ENCODE measurements at regions not wholly inside any gene's neighbourhood (a gene's known extent, or its start where the extent isn't known, plus 50 kb on each side); places are given as distances from the start of the nearest gene placed in this dataset.
A peak's percentile ranks its signal among the peaks of the same experiment; 100 is the strongest.

- no peak for TF ChIP-seq CTCF (IDR thresholded peaks at IDR 0.05; ENCODE audit: control extremely low read depth, extremely low read depth)
- Histone ChIP-seq H3K27ac (ENCODE audit: low read depth in 1 of 2, low read length in 1 of 2) (peak overlapping the region in 1 of 2 donors; percentile 51), H3K4me3 (no peak overlapping the region), H3K36me3 (ENCODE audit: control insufficient read depth in 4 of 4, insufficient read depth in 4 of 4, low read length in 4 of 4) (no peaks in the 10 kb centered on the region), H3K4me1 (ENCODE audit: control insufficient read depth in 5 of 5, insufficient read depth in 5 of 5, low read length in 5 of 5) (peaks cover 0 to 15% (median 0%) of the 10 kb centered on the region in 5 donors), H3K27me3 (ENCODE audit: control insufficient read depth in 3 of 3, insufficient read depth in 3 of 3, low read length in 2 of 3) (no peaks in the 10 kb centered on the region), H3K9ac (ENCODE audit: insufficient read depth in 1 of 2, low read length in 2 of 2) (no peak overlapping the region), H3K9me3 (ENCODE audit: control insufficient read depth in 4 of 4, insufficient read depth in 3 of 4, low read length in 3 of 4) (no peaks in the 10 kb centered on the region)
- WGBS, 2 donors, result 55 to 65% methylated on average over 6 of the region's 6 CpGs
- no peak for DNase-seq
- ATAC-seq (ENCODE audit: insufficient read depth, low FRiP score), result no peak
Observed at GRCh38 chr1:56418151-56418631, 161.2 kb downstream of the PLPP3 start.

GRCh38 chr1:56417646-56418045, 161.7 kb downstream of the PLPP3 start:
- Histone ChIP-seq H3K9me3 (ENCODE audit: control insufficient read depth in 4 of 4, insufficient read depth in 3 of 4, low read length in 3 of 4) (no peaks in the 10 kb centered on the region), H3K9ac (ENCODE audit: insufficient read depth in 1 of 2, low read length in 2 of 2) (no peak overlapping the region), H3K27ac (ENCODE audit: low read depth in 1 of 2, low read length in 1 of 2) (peak overlapping the region in 1 of 2 donors; percentile 51), H3K27me3 (ENCODE audit: control insufficient read depth in 3 of 3, insufficient read depth in 3 of 3, low read length in 2 of 3) (no peaks in the 10 kb centered on the region), H3K4me1 (ENCODE audit: control insufficient read depth in 5 of 5, insufficient read depth in 5 of 5, low read length in 5 of 5) (peaks cover 0 to 15% (median 0%) of the 10 kb centered on the region in 5 donors), H3K4me3 (no peak overlapping the region), H3K36me3 (ENCODE audit: control insufficient read depth in 4 of 4, insufficient read depth in 4 of 4, low read length in 4 of 4) (no peaks in the 10 kb centered on the region)
- ATAC-seq (ENCODE audit: insufficient read depth, low FRiP score) (no peak), DNase-seq (peak in 1 of 3 donors; percentile 29)
- 69 to 86% methylated on average over 4 of the region's 4 CpGs for WGBS, 2 donors
- no peak for TF ChIP-seq CTCF (IDR thresholded peaks at IDR 0.05; ENCODE audit: control extremely low read depth, extremely low read depth)

- Histone ChIP-seq H3K36me3 (ENCODE audit: control insufficient read depth in 4 of 4, insufficient read depth in 4 of 4, low read length in 4 of 4) (no peaks in the 10 kb centered on the region), H3K4me1 (ENCODE audit: control insufficient read depth in 5 of 5, insufficient read depth in 5 of 5, low read length in 5 of 5) (peaks cover 0 to 15% (median 0%) of the 10 kb centered on the region in 5 donors), H3K9me3 (ENCODE audit: control insufficient read depth in 4 of 4, insufficient read depth in 3 of 4, low read length in 3 of 4) (peaks cover 0 to under 1% (median 0%) of the 10 kb centered on the region in 4 donors), H3K27ac (ENCODE audit: low read depth in 1 of 2, low read length in 1 of 2) (no peak overlapping the region), H3K9ac (ENCODE audit: insufficient read depth in 1 of 2, low read length in 2 of 2) (no peak overlapping the region), H3K4me3 (no peak overlapping the region), H3K27me3 (ENCODE audit: control insufficient read depth in 3 of 3, insufficient read depth in 3 of 3, low read length in 2 of 3) (no peaks in the 10 kb centered on the region)
- ATAC-seq (ENCODE audit: insufficient read depth, low FRiP score) (no peak), DNase-seq (no peak)
- WGBS, 2 donors, result 57 to 68% methylated on average over 2 of the region's 2 CpGs
- no peak for TF ChIP-seq CTCF (IDR thresholded peaks at IDR 0.05; ENCODE audit: control extremely low read depth, extremely low read depth)
Observed at GRCh38 chr1:56416495-56416894, 162.9 kb downstream of the PLPP3 start.

- ATAC-seq (ENCODE audit: insufficient read depth, low FRiP score), result no peak
- H3K36me3 ChIP-seq (ENCODE audit: control insufficient read depth in 4 of 4, insufficient read depth in 4 of 4, low read length in 4 of 4), result no peaks in the 10 kb centered on the region
- peaks cover 0 to 2% (median 0%) of the 10 kb centered on the region in 4 donors for H3K9me3 ChIP-seq (ENCODE audit: control insufficient read depth in 4 of 4, insufficient read depth in 3 of 4, low read length in 3 of 4)
- no peak for DNase-seq
- H3K27ac ChIP-seq (ENCODE audit: low read depth in 1 of 2, low read length in 1 of 2), result no peak overlapping the region
- no peaks in the 10 kb centered on the region for H3K27me3 ChIP-seq (ENCODE audit: control insufficient read depth in 3 of 3, insufficient read depth in 3 of 3, low read length in 2 of 3)
- TF ChIP-seq CTCF (IDR thresholded peaks at IDR 0.05; ENCODE audit: control extremely low read depth, extremely low read depth), result no peak
- 93 to 97% methylated on average over 4 of the region's 4 CpGs for WGBS, 2 donors
- H3K9ac ChIP-seq (ENCODE audit: insufficient read depth in 1 of 2, low read length in 2 of 2), result no peak overlapping the region
- H3K4me3 ChIP-seq, result no peak overlapping the region
- H3K4me1 ChIP-seq (ENCODE audit: control insufficient read depth in 5 of 5, insufficient read depth in 5 of 5, low read length in 5 of 5), result peaks cover 0 to 15% (median 0%) of the 10 kb centered on the region in 5 donors
Observed at GRCh38 chr1:56415720-56416119, 163.6 kb downstream of the PLPP3 start.
